Epithelial cell of esophagus (primary cell): ENCODE measurements at regions not wholly inside any gene's neighbourhood (a gene's known extent, or its start where the extent isn't known, plus 50 kb on each side); places are given as distances from the start of the nearest gene placed in this dataset.
A peak's percentile ranks its signal among the peaks of the same experiment; 100 is the strongest.

Experiments
- DNase-seq: peaks from one replicate; pipeline ENCODE4 v3.0.0; 2010; ENCODE audit warnings: low read depth
- H3K4me3 ChIP-seq: 2 replicates; pipeline ENCODE4 v1.5.1; 2011; ENCODE audit warnings: mild to moderate bottlenecking, low read length, control low read depth
- TF ChIP-seq, protein P1 (sequence below): IDR thresholded peaks from 2 replicates; pipeline ENCODE4 v1.5.1; 2011; ENCODE audit warnings: low read depth, mild to moderate bottlenecking, low read length, control low read depth, inconsistent platforms; ENCODE audit not compliant: insufficient read depth; ENCODE audit errors: missing control alignments

GRCh38 chr11:112464949-112465348 lies 204.3 kb upstream of the PLET1 start:
- DNase-seq: no peak
- H3K4me3 ChIP-seq: no peak overlapping the region

DNA sequence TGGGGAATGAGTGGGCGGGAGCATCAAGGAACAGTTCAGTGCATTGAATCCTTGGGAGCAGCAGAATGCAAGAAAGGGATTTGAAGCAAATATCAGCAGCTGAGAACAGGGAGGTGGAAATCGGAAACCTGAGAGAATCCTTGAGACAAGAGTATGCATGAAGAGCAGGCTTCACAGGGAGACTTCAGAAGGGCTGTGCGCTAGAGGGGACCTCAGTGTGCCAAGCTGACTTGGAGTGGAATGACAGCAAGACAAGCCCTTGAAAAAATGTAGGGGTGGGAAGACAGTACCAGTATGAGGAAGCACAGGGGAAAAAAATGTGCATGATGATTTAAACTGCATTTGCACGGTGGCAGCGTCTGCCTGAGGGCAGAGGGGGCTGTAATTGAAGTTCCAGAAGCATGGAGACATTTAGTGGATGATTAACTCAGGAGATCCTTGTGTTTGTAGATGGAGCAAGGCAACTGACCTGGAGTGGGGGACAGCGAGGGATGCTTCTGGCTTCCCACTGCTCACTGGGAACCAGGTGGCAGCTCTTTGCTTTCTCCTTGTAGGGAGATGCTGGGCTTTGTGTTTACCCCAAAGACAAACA lies 204.9 kb upstream of the PLET1 start:
- TF ChIP-seq, protein P1, sequence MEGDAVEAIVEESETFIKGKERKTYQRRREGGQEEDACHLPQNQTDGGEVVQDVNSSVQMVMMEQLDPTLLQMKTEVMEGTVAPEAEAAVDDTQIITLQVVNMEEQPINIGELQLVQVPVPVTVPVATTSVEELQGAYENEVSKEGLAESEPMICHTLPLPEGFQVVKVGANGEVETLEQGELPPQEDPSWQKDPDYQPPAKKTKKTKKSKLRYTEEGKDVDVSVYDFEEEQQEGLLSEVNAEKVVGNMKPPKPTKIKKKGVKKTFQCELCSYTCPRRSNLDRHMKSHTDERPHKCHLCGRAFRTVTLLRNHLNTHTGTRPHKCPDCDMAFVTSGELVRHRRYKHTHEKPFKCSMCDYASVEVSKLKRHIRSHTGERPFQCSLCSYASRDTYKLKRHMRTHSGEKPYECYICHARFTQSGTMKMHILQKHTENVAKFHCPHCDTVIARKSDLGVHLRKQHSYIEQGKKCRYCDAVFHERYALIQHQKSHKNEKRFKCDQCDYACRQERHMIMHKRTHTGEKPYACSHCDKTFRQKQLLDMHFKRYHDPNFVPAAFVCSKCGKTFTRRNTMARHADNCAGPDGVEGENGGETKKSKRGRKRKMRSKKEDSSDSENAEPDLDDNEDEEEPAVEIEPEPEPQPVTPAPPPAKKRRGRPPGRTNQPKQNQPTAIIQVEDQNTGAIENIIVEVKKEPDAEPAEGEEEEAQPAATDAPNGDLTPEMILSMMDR: no peak
- DNase-seq: no peak
- H3K4me3 ChIP-seq: no peak overlapping the region

More at GRCh38 chr11:112464949-112465348, 204.3 kb upstream of the PLET1 start:
- TF ChIP-seq, protein P1: no peak

DNA sequence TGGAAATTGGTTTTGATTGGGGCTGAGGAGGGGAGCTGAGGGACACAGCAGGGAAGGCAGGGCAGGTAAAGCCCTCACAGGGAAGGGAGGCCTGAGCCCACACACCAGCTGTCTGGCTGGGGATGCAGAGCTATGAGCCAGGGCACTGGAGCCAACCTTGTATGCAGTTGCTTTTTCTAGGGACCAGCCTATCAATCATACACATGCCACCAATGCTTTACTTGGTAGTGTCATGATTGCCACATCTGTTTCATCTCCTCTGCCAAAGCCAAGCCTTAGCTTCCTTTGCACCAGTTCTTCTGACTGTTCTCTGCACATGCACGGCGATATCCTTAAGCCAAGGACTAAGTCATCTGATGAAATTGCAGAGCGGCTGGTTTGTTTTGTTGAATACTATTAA lies 207.1 kb upstream of the PLET1 start:
- no peak for DNase-seq
- TF ChIP-seq, protein P1: no peak
- H3K4me3 ChIP-seq: no peak overlapping the region

GRCh38 chr11:112469376-112469775 lies 208.7 kb upstream of the PLET1 start:
- TF ChIP-seq, protein P1: no peak
- H3K4me3 ChIP-seq: no peak overlapping the region
- DNase-seq: no peak

- TF ChIP-seq, protein P1: no peak
- H3K4me3 ChIP-seq: no peak overlapping the region
- peak; percentile 47 for DNase-seq
These were observed 209.7 kb upstream of the PLET1 start for GRCh38 chr11:112470355-112470754.

GRCh38 chr11:112471731-112472130 lies 211.1 kb upstream of the PLET1 start:
- TF ChIP-seq, protein P1: no peak
- DNase-seq: no peak
- no peak overlapping the region for H3K4me3 ChIP-seq

- TF ChIP-seq, protein P1: no peak
- no peak overlapping the region for H3K4me3 ChIP-seq
- DNase-seq: peak; percentile 40
These were observed 216.5 kb upstream of the PLET1 start for GRCh38 chr11:112477152-112477551.
